Neural crest cell (in vitro differentiated cells): ENCODE measurements at regions not wholly inside any gene's neighbourhood (a gene's known extent, or its start where the extent isn't known, plus 50 kb on each side); places are given as distances from the start of the nearest gene placed in this dataset.

ENCODE experiments used
- DNase-seq: peaks from one replicate; pipeline ENCODE4 v3.0.0; 2021; ENCODE audit warnings: low read depth, mixed read lengths, low spot score
- H3K27ac Mint-ChIP-seq: one replicate; pipeline ENCODE4 v1.8.0; 2021; ENCODE audit warnings: mild to moderate bottlenecking, mixed read lengths; ENCODE audit not compliant: unreplicated experiment
- H3K27me3 Mint-ChIP-seq: 2 replicates; pipeline ENCODE4 v1.8.0; 2021; ENCODE audit warnings: low read depth, mild to moderate bottlenecking, mixed read lengths
- H3K36me3 Mint-ChIP-seq: 2 replicates; pipeline ENCODE4 v1.8.0; 2021; ENCODE audit warnings: low read depth, mild to moderate bottlenecking, mixed read lengths
- H3K4me1 Mint-ChIP-seq: 2 replicates; pipeline ENCODE4 v1.8.0; 2021; ENCODE audit warnings: mixed read lengths
- H3K4me3 Mint-ChIP-seq: one replicate; pipeline ENCODE4 v1.8.0; 2021; ENCODE audit warnings: mild to moderate bottlenecking, mixed read lengths
- H3K9me3 Mint-ChIP-seq: 2 replicates; pipeline ENCODE4 v1.8.0; 2021; ENCODE audit warnings: mixed read lengths
- TF ChIP-seq, protein P1 (sequence below): fragments of 200-600 bp; sonication (generic); conservative IDR thresholded peaks from 2 replicates; pipeline ENCODE4 v1.5.0; 2021; ENCODE audit warnings: antibody characterized with exemption, mild to moderate bottlenecking

DNA sequence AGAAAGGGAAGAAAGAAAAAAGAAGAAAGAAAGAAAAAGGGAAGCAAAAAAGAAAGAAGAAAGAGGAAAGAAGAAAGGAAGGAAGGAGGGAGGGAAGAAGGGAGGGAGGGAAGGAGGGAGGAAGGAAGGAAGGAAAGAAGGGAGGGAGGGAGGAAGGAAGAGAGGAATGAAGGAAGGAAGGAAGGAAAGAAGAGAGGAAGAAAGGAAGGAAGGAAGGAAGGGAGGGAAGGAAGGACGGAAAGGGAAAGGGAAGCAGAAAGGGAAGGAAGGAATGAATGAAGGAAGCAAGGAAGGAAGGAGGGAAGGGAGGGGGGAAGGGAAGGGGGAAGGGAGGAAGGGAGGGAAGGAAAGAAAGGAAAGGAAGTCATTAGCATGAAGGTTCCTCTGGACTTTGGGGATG is 452.9 kb downstream of the TFAP2B start:
- H3K36me3 Mint-ChIP-seq = no peaks in the 10 kb centered on the region
- H3K4me1 Mint-ChIP-seq = peaks cover 21% of the 10 kb centered on the region
- H3K27ac Mint-ChIP-seq = no peak overlapping the region
- H3K27me3 Mint-ChIP-seq = no peaks in the 10 kb centered on the region
- H3K4me3 Mint-ChIP-seq = no peak overlapping the region
- peaks cover 4% of the 10 kb centered on the region for H3K9me3 Mint-ChIP-seq
- DNase-seq = no peak
- TF ChIP-seq, protein P1, sequence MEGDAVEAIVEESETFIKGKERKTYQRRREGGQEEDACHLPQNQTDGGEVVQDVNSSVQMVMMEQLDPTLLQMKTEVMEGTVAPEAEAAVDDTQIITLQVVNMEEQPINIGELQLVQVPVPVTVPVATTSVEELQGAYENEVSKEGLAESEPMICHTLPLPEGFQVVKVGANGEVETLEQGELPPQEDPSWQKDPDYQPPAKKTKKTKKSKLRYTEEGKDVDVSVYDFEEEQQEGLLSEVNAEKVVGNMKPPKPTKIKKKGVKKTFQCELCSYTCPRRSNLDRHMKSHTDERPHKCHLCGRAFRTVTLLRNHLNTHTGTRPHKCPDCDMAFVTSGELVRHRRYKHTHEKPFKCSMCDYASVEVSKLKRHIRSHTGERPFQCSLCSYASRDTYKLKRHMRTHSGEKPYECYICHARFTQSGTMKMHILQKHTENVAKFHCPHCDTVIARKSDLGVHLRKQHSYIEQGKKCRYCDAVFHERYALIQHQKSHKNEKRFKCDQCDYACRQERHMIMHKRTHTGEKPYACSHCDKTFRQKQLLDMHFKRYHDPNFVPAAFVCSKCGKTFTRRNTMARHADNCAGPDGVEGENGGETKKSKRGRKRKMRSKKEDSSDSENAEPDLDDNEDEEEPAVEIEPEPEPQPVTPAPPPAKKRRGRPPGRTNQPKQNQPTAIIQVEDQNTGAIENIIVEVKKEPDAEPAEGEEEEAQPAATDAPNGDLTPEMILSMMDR = no peak

DNA sequence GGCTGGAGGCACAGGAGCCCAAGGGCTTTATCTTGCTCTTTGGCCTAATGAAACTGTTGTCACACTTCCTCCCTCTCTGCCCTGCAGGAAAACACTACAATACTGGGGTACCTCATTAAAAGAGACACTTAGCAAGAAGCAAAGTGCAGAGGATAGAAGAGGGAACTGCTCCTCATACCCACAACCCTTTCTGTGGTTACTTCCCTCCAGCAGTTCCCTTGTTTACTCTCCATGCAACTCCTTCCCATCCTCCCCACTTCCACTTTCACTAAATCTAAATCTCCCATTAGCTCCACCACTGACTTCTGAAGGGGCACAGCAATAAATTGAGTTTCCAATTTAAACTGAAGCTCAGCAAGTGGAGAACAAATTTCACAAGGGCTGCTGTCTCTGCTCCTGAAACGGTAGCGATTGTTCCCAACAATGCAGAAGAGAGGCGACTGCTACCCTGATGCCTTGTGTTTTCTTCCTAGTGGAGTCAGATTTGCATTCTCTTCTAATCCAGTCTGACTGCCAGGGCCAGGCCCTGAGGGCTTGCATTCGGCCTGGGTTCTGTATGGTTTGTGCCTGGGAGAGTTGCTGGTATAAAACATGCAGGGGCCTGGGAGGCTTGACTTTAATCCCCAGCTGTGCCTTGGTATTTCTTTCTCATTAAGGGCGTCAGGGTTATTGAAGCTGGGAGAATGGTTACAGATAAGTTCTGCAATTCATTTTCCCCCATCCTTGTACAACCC is 454.7 kb downstream of the TFAP2B start:
- H3K27ac Mint-ChIP-seq = peak overlapping the region; percentile 51
- TF ChIP-seq, protein P1 = no peak
- no peak overlapping the region for H3K4me3 Mint-ChIP-seq
- H3K36me3 Mint-ChIP-seq = no peaks in the 10 kb centered on the region
- H3K4me1 Mint-ChIP-seq = peaks cover 17% of the 10 kb centered on the region
- peaks cover 4% of the 10 kb centered on the region for H3K9me3 Mint-ChIP-seq
- no peaks in the 10 kb centered on the region for H3K27me3 Mint-ChIP-seq
- DNase-seq = no peak

DNA sequence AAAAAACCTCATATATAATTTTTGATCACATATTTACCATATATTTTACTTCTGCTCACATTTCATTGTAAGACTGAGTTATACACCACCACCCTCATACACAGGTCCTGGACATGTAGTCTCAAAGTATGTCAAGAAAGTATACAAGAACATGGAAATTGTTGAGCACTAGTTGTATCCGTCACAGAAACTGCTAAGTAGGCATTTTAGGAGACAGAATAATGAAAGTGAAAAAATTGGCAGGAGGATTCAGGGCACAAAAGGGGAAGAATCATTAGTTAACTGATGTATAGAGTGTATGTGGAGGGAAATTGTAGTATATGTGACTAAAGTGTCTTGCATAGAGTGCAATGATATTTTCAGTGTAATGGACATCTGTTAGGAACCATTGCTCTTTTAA is 458.8 kb downstream of the TFAP2B start:
- TF ChIP-seq, protein P1 = no peak
- DNase-seq = no peak
- peaks cover 11% of the 10 kb centered on the region for H3K4me1 Mint-ChIP-seq
- H3K9me3 Mint-ChIP-seq = peaks cover 10% of the 10 kb centered on the region
- H3K4me3 Mint-ChIP-seq = no peak overlapping the region
- H3K27ac Mint-ChIP-seq = no peak overlapping the region
- no peaks in the 10 kb centered on the region for H3K36me3 Mint-ChIP-seq
- H3K27me3 Mint-ChIP-seq = no peaks in the 10 kb centered on the region

DNA sequence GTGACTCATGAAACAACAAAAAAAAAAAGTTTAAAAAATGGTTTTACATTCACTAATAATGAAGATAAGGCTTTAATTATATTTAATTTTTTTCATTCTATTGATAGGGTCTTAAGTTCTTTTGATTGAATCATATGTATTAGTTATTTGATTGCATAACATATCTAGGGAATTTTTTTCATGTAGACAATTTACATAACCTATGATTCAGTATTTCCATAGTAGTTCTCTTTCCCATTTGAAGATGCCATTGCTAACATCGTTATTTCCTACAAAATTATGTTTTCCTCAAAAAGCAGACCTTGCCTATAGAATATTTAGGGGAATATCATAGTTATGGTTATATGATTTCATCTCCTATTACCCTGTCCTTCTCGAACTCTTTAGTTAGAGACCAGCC is 463.4 kb downstream of the TFAP2B start:
- no peak overlapping the region for H3K4me3 Mint-ChIP-seq
- no peak overlapping the region for H3K27ac Mint-ChIP-seq
- DNase-seq = no peak
- H3K36me3 Mint-ChIP-seq = no peaks in the 10 kb centered on the region
- H3K9me3 Mint-ChIP-seq = peaks cover 10% of the 10 kb centered on the region
- peaks cover 8% of the 10 kb centered on the region for H3K4me1 Mint-ChIP-seq
- TF ChIP-seq, protein P1 = no peak
- H3K27me3 Mint-ChIP-seq = no peaks in the 10 kb centered on the region

DNA sequence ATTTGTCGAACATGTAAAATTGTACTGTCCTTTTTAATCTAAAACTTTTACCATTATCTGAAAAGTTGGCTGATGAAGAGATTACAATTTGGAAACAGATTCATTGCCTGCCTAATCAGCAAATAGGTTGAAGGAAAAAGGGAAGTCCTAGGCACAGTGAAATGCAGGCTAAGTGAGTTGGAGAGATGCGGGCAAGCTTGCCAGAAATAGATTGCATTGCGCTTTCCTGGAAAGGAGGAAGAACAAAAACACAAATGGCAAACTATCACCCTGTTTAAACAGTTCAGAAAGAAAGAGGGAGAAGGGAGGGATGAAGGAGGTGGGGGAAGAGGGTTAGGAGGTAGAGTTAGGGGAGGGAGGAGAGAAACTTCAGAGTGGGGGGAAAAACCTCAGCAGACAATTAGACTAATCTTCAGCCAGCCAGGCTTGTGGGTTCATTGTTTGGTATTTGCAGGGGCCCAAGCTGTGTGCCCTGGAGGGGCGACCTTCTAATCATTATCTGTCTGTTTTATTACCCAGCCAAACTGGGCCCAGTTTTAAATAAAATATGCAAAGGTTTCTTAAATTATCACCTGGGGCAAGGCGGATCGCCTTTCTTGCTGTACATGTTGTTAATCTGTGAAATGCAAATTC is 465.2 kb downstream of the TFAP2B start:
- TF ChIP-seq, protein P1 = no peak
- Mint-ChIP-seq H3K4me1 (peaks cover 8% of the 10 kb centered on the region), H3K36me3 (no peaks in the 10 kb centered on the region), H3K27ac (peak overlapping the region; percentile 57), H3K4me3 (no peak overlapping the region), H3K27me3 (no peaks in the 10 kb centered on the region), H3K9me3 (peaks cover 10% of the 10 kb centered on the region)
- DNase-seq = no peak
